Skeletal muscle cell (primary cell): ENCODE measurements at regions not wholly inside any gene's neighbourhood (a gene's known extent, or its start where the extent isn't known, plus 50 kb on each side); places are given as distances from the start of the nearest gene placed in this dataset.

Source experiments
- DNase-seq: peaks from one replicate; pipeline ENCODE4 v3.0.0-alpha.2; 2010; ENCODE audit warnings: low read depth
- H3K4me3 ChIP-seq: 2 replicates; pipeline ENCODE4 v1.5.1; 2011; ENCODE audit warnings: low read depth, mild to moderate bottlenecking, control low read depth, low read length, moderate library complexity

DNA sequence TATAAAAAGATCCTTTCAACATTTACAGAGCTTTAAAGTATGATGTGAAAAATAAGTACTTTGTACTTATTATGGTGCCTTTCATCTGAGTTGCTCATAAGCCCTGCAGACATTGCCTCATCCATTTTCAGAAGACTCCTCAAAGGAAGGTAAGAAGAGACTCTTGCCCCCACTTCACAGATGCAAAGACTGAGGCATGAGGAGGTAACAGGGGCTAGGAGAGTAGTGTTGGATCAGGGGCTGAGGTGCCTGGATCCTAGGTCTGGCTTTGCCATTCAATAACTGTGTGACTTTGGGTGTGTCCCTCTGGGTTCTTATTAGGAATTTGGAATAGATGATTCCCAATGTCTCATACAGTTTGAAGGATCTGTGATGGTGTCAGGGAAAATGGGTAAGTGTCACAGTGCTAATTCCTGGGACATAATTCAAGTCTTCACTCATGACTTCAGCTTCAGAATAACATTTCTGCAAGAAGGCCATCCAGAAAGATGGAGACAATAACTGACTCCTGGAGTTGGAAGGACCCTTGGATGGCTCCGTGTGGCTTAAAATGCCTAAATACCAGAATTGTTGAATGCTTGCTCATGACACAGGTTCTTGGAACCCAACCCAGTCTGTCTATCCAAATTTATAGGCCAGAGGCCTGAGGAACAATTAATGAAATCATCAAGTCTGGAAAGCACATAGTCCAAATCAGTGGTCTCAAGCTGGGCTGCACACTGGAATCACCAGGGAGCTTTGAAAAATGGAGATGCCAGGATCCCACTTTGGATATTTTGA lies 93.1 kb upstream of the RUNX1 start:
- H3K4me3 ChIP-seq, result no peak overlapping the region
- DNase-seq, result no peak

DNA sequence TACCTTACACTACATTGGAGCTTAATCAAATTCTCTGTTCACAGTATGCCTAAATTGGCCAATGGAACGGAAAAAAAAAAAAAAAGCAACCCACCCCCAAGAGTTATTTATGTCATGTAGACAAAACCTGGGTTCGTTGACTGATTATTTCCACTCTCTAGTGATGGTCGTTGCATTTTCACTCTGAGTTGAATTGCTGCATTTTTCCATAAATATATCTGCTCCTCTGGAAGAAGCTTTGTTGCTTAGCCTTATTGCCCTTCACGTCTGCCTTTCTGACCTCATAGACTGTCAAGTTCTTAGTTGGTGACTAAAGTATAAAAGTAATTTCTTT lies 90.2 kb upstream of the RUNX1 start:
- no peak for DNase-seq
- H3K4me3 ChIP-seq, result no peak overlapping the region

DNA sequence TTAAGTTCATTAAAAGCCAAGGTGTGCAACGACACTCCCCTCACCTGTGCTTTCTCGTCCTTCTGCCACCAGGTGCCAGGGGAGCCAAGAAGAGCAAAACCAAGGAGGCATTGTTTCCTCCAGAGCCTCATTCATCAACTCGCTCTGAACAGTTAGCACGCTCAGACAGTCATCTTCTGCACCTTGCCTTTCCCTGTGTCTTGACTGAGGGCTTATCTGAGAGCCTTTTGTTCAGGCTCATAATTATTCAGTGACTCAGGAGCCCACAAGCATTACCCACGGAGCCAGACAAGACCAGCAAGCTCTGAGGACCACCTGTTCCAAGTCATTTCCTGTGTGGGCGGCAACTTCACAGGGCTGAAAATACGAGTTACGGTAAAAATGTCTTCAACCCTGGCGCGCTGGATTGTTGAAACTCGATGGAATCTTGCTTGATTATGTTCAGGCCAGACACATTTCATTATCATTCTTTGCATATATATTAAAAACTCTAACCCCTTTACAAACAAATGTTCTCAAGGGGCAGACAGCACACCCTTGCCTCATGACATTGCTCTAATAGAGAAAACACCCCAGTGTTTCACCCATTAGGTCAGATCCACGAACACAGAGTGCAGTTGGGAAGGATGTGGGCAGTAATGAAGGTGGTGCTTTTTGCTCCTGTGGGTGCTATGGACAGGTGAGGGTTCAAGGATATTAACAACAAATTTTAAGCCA lies 89.7 kb upstream of the RUNX1 start:
- H3K4me3 ChIP-seq, result no peak overlapping the region
- peak; percentile 72 for DNase-seq

- DNase-seq, result no peak
- no peak overlapping the region for H3K4me3 ChIP-seq
Measured at GRCh38 chr21:35136586-35137219, 87.6 kb upstream of the RUNX1 start.

- H3K4me3 ChIP-seq, result no peak overlapping the region
- no peak for DNase-seq
Measured at GRCh38 chr21:35136106-35136505, 87.0 kb upstream of the RUNX1 start.

DNA sequence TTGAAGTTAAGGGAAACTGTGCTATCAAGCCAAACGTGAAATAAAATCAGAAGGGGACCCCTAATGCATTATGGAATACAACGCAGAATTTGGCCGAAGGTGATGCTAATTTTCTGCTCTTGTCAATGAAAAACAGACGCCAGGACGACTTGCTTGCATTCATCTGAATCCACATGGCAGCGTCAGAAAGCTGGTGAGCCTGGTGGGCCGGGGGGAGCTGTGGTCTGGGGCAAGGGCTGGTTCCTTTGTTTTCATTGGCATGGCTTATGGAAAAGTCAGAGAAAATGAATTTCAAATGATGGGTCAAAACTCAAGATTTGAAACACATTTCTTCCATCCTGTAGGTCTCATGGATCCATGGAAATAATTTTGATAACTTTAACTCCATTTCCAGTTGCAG lies 86.4 kb upstream of the RUNX1 start:
- no peak overlapping the region for H3K4me3 ChIP-seq
- no peak for DNase-seq

GRCh38 chr21:35134309-35134708 lies 85.2 kb upstream of the RUNX1 start:
- no peak for DNase-seq

DNA sequence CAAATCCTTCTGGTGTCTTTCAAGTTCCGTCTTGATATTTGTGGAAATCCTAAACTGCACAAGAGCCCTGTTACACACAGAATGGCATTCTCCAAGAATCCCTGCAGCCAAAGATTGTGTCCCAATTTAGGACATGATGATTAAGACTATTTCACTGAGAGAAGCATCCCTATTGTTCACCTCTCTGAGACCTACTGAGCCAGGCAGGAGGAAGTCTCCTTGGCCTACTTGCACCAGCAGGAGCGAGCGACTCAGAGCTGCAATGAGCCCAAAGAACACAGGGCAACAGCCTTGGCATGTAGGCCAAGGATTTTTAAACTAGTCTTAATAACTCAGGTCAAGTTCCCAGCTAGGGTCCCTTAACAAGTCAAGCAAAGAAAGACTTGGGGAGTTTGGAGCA lies 79.4 kb upstream of the RUNX1 start:
- DNase-seq, result no peak
- no peak overlapping the region for H3K4me3 ChIP-seq

More at GRCh38 chr21:35134309-35134708, 85.2 kb upstream of the RUNX1 start:
- H3K4me3 ChIP-seq, result no peak overlapping the region

GRCh38 chr21:35127851-35128250 lies 78.7 kb upstream of the RUNX1 start:
- no peak overlapping the region for H3K4me3 ChIP-seq
- no peak for DNase-seq

- H3K4me3 ChIP-seq, result no peak overlapping the region
- DNase-seq, result no peak
Measured at GRCh38 chr21:35127026-35127425, 77.9 kb upstream of the RUNX1 start.

- DNase-seq, result no peak
- H3K4me3 ChIP-seq, result no peak overlapping the region
Measured at GRCh38 chr21:35120631-35121180, 71.6 kb upstream of the RUNX1 start.

DNA sequence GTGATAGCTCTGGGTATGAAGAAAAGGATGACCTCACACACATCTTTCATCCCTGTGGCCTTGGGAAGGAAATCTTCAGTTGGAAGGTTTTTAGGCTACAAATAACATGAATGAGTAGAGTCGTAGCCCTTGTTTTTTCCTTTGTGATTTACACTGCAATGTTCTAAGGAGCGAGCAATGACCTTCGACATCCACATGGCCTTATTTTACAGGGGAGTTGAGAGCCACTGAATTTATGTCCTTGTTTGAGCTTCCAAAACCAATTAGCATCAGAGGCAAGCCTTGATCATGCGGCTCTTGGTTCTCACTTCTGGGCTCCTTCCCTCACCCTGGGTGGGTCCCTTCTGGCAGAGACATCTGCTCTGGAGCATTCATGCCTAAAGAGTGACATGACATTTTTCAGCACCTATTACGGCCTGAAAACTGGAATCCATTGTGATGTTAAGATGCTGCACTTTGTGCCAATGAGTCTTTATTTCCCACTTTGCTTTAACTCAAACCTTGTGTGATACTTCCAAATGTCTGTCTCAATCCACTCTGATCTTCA lies 70.5 kb upstream of the RUNX1 start:
- DNase-seq, result no peak

GRCh38 chr21:35116777-35117176 lies 67.7 kb upstream of the RUNX1 start:
- no peak for DNase-seq
- H3K4me3 ChIP-seq, result no peak overlapping the region

More for the DNA sequence above, 70.5 kb upstream of the RUNX1 start:
- no peak overlapping the region for H3K4me3 ChIP-seq

DNA sequence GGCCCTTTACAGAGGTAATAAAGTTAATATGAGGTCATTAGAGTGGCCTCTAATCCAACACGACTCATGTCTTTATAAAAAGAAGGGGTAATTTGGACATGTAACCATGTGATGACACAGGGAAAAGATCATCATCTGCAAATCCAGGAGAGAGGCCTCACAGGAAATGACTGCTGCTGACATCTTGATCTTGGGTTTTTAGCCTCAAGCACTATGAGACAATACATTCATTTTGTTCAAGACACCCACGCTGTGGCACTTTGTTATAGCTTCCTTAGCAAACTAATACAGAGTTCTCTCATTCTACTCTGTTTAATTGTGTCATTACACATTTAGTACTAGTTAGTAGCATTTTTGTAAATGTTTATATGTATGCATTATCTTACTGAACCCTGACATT lies 64.0 kb upstream of the RUNX1 start:
- no peak overlapping the region for H3K4me3 ChIP-seq
- DNase-seq, result no peak

- no peak for DNase-seq
- H3K4me3 ChIP-seq, result no peak overlapping the region
Measured at GRCh38 chr21:35111321-35111930, 62.3 kb upstream of the RUNX1 start.

- no peak overlapping the region for H3K4me3 ChIP-seq
- DNase-seq, result no peak
Measured at GRCh38 chr21:35108887-35109286, 59.8 kb upstream of the RUNX1 start.

- DNase-seq, result no peak
- no peak overlapping the region for H3K4me3 ChIP-seq
Measured at GRCh38 chr21:35107520-35107919, 58.4 kb upstream of the RUNX1 start.

DNA sequence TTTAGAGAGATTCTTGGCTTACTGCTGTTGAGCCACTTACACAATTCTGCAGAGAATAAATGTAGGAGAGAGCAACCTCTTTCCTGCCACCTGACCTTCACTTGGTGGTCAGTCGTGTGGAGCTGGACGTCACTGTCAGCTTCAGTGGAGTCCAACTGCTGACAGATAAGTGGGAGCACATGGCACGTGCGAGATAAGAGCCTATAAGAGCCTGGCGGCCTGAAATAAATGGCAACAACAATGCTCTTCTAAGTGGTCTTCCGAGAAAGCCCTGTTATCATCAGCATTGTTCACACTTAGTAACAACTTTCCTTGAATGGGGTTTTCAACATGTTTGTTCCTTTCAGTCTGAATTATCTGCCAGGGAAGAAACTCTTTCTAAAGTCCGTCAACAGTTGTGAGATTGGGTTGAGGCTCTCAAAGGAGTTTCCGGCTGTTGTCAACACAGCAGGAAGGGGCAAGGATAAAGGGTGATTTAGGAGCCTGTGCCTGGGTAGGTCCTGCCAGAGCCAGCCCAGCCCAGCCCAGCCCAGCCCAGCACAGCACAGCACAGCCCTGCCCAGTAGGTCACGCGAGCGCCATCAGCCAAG lies 57.2 kb upstream of the RUNX1 start:
- DNase-seq, result no peak
- no peak overlapping the region for H3K4me3 ChIP-seq
